ENCODE measurements at regions not wholly inside any gene's neighbourhood (a gene's known extent, or its start where the extent isn't known, plus 50 kb on each side); places are given as distances from the start of the nearest gene placed in this dataset.

DNA sequence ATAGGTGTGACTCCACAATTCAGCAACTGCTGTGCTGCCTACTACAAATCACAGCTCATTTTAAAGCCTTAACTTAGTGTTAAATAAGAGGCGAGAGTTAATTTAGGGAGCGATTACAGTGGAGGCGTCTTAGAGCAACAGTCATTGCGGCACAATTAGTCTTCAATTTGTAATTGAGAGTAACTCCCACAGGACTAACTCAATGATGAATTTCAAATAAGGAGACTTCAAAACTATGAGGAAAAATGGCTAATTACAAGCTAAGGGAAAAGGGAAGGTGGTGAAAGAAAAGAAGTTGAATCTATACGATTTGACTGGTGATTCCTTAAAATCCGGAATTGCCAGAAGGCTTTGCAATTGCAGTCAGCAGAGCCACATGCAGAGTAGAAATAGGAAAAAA lies 63.7 kb upstream of the FOXB1 start:
- Histone ChIP-seq H3K4me1 (no peaks in the 10 kb centered on the region), H3K4me3 (no peak overlapping the region), H3K27me3 (peaks cover 0 to 27% (median 10%) of the 10 kb centered on the region in 3 donors), H3K36me3 (no peaks in the 10 kb centered on the region), H3K9me3 (no peaks in the 10 kb centered on the region), H3K27ac (no peak overlapping the region)
- 90 to 95% (median 93%) methylated on average over 6 of the region's 6 CpGs for WGBS, 5 donors
- intact Hi-C loops (cut with DNase I; ENCODE audit: low total_unique reads), result no loop called here
- no peak for DNase-seq
- TF ChIP-seq EP300 (IDR thresholded peaks at IDR 0.05), result no peak
- no peak for TF ChIP-seq POLR2AphosphoS5 (IDR thresholded peaks at IDR 0.05)
- TF ChIP-seq POLR2A (IDR thresholded peaks at IDR 0.05), result no peak
- TF ChIP-seq, protein P1, sequence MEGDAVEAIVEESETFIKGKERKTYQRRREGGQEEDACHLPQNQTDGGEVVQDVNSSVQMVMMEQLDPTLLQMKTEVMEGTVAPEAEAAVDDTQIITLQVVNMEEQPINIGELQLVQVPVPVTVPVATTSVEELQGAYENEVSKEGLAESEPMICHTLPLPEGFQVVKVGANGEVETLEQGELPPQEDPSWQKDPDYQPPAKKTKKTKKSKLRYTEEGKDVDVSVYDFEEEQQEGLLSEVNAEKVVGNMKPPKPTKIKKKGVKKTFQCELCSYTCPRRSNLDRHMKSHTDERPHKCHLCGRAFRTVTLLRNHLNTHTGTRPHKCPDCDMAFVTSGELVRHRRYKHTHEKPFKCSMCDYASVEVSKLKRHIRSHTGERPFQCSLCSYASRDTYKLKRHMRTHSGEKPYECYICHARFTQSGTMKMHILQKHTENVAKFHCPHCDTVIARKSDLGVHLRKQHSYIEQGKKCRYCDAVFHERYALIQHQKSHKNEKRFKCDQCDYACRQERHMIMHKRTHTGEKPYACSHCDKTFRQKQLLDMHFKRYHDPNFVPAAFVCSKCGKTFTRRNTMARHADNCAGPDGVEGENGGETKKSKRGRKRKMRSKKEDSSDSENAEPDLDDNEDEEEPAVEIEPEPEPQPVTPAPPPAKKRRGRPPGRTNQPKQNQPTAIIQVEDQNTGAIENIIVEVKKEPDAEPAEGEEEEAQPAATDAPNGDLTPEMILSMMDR (IDR thresholded peaks at IDR 0.05), result no peak

DNA sequence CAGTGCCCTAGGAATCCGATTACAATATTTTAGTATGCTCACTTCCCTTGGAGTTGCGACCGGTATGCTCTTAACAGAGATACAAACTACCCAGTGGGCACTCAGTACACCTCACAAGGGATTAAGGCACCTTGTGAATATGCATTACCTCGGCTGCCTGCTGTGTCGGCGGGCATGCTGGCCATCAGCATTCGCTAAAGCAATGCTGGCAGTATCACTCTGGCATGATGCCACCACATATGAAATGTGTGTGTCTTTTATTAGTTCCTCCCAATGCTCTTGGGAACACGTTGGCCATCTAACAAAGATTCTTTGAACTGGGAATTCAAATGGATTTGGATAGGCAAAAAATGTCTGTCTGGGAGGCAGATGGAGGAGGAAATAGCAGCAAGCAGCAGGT lies 67.4 kb upstream of the FOXB1 start:
- H3K36me3 ChIP-seq, result no peaks in the 10 kb centered on the region
- WGBS, 5 donors, result 44 to 55% (median 53%) methylated on average over 8 of the region's 8 CpGs
- no peak overlapping the region for H3K27ac ChIP-seq
- peaks cover 0 to 25% (median 13%) of the 10 kb centered on the region in 3 donors for H3K27me3 ChIP-seq
- H3K4me3 ChIP-seq, result no peak overlapping the region
- H3K9me3 ChIP-seq, result no peaks in the 10 kb centered on the region
- no peak for DNase-seq
- intact Hi-C loops (cut with DNase I; ENCODE audit: low total_unique reads), result no loop called here
- no peaks in the 10 kb centered on the region for H3K4me1 ChIP-seq
- no peak for TF ChIP-seq POLR2A (IDR thresholded peaks at IDR 0.05)
- no peak for TF ChIP-seq POLR2AphosphoS5 (IDR thresholded peaks at IDR 0.05)
- TF ChIP-seq, protein P1 (IDR thresholded peaks at IDR 0.05), result no peak
- no peak for TF ChIP-seq EP300 (IDR thresholded peaks at IDR 0.05)

DNA sequence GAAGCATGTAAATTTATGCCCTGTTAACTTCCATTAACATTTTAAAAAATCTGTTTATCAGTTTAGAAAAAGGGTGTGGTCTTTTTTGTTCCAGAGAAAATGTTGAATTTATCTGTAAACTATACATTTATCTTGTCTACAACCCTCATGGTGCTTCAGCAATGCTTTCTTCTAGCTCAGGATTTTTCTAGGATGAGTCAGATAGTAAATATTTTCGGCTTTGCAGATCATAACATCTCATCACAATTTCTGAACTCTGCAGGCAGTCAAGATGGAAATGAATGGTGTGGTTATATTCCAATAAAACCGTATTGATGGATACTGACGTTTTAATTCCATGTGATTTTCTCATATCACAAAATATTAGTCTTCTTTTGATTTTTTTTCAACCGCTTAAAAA lies 70.5 kb upstream of the FOXB1 start:
- no peak for DNase-seq
- TF ChIP-seq EP300 (IDR thresholded peaks at IDR 0.05) (no peak), POLR2AphosphoS5 (IDR thresholded peaks at IDR 0.05) (no peak), POLR2A (IDR thresholded peaks at IDR 0.05) (no peak)
- TF ChIP-seq, protein P1 (IDR thresholded peaks at IDR 0.05), result no peak
- 63 to 79% (median 75%) methylated on average over 4 of the region's 4 CpGs for WGBS, 5 donors
- no peaks in the 10 kb centered on the region for H3K36me3 ChIP-seq
- no peaks in the 10 kb centered on the region for H3K4me1 ChIP-seq
- no peak overlapping the region for H3K27ac ChIP-seq
- no peaks in the 10 kb centered on the region for H3K9me3 ChIP-seq
- intact Hi-C loops (cut with DNase I; ENCODE audit: low total_unique reads), result no loop called here
- H3K27me3 ChIP-seq, result peaks cover 0 to 37% (median 14%) of the 10 kb centered on the region in 3 donors
- no peak overlapping the region for H3K4me3 ChIP-seq

DNA sequence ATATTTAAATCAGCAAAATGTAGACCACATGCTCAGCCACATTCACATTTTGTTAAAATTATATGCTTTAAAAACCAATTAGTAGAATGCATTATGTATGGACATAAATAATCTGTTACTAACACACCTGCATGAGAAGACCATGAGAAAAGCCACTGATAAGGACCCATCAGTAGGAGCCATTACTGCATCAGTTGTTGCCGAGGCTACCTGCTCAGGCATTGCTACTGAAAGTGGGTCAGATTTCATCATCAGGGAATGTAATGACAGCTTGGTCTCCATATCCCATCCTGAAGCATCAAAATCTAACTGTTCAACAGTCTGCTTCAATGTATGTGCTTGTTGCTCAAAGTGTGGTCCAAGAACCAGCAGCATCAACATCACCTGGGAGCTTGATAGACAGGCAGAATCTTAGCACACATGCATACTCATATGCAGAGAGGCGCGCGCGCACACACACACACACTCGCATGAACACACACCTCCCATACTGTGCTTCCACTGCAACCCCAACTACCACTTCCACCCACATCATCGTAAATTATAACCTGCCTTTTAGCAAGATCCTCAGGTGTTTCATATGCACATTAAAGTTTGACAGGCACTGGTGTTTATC lies 72.4 kb upstream of the FOXB1 start:
- H3K27me3 ChIP-seq, result peaks cover 0 to 39% (median 10%) of the 10 kb centered on the region in 3 donors

More for the DNA sequence above, 72.4 kb upstream of the FOXB1 start:
- no peaks in the 10 kb centered on the region for H3K4me1 ChIP-seq
- WGBS, 5 donors, result 82 to 92% (median 88%) methylated on average over 7 of the region's 7 CpGs
- no peak for DNase-seq
- no peaks in the 10 kb centered on the region for H3K9me3 ChIP-seq
- no peak overlapping the region for H3K4me3 ChIP-seq
- intact Hi-C loops (cut with DNase I; ENCODE audit: low total_unique reads), result no loop called here
- H3K36me3 ChIP-seq, result no peaks in the 10 kb centered on the region
- TF ChIP-seq POLR2AphosphoS5 (IDR thresholded peaks at IDR 0.05), result no peak
- TF ChIP-seq POLR2A (IDR thresholded peaks at IDR 0.05), result no peak
- TF ChIP-seq EP300 (IDR thresholded peaks at IDR 0.05), result no peak
- TF ChIP-seq, protein P1 (IDR thresholded peaks at IDR 0.05), result no peak
- H3K27ac ChIP-seq, result no peak overlapping the region
